Caco-2 (cell line): ENCODE measurements at regions not wholly inside any gene's neighbourhood (a gene's known extent, or its start where the extent isn't known, plus 50 kb on each side); places are given as distances from the start of the nearest gene placed in this dataset.

ENCODE experiments used
- BruUV-seq: library from RNA; stranded (reverse); fragments of 400-500 nt; replicated peaks from 2 replicates; lab custom pipeline; 2021; lab: Mats Ljungman, UMichigan
- CTCF ChIA-PET: fragments of 300-600 bp; sonication (Branson Sonifier 250); formaldehyde crosslinking; loops from one replicate; lab custom pipeline; 2022; ENCODE audit warnings: antibody characterized with exemption; lab: Charles Lee
- POLR2A ChIA-PET: fragments of 300-600 bp; sonication (Branson Sonifier 250); formaldehyde crosslinking; loops from one replicate; lab custom pipeline; 2022; ENCODE audit warnings: antibody characterized with exemption; lab: Charles Lee
- DNase-seq, 2 experiments: peaks; one replicate each; pipeline versions ENCODE4 v3.0.0 to v3.0.0-alpha.2; 2020 to 2022
- H3K27me3 ChIP-seq: replicated peaks from 2 replicates; pipeline ENCODE4 v1.6.0; 2011; ENCODE audit warnings: low read length; ENCODE audit not compliant: control insufficient read depth, insufficient read depth
- H3K36me3 ChIP-seq: 2 replicates; pipeline ENCODE4 v1.5.1; 2011; ENCODE audit warnings: low read length; ENCODE audit not compliant: control insufficient read depth, insufficient read depth
- H3K4me1 ChIP-seq: fragments of 250-450 bp; sonication (Bioruptor Pico); 2 replicates; pipeline ENCODE4 v1.5.1; 2020; ENCODE audit warnings: mild to moderate bottlenecking
- H3K4me3 ChIP-seq: 2 replicates; pipeline ENCODE4 v1.5.1; 2011; ENCODE audit warnings: low read depth, mild to moderate bottlenecking, control low read depth, low read length
- H3K9me3 ChIP-seq: fragments of 250-450 bp; sonication (Bioruptor Pico); 2 replicates; pipeline ENCODE4 v1.5.1; 2020; ENCODE audit warnings: mild to moderate bottlenecking, moderate library complexity
- H3K27ac Mint-ChIP-seq: one replicate; pipeline ENCODE4 v1.8.0; 2022; ENCODE audit warnings: mixed read lengths; ENCODE audit not compliant: unreplicated experiment
- H3K27me3 Mint-ChIP-seq: one replicate; pipeline ENCODE4 v1.8.0; 2022; ENCODE audit warnings: mixed read lengths; ENCODE audit not compliant: insufficient read depth, unreplicated experiment
- H3K36me3 Mint-ChIP-seq: one replicate; pipeline ENCODE4 v1.8.0; 2022; ENCODE audit warnings: mild to moderate bottlenecking, mixed read lengths; ENCODE audit not compliant: insufficient read depth, unreplicated experiment
- H3K4me1 Mint-ChIP-seq: one replicate; pipeline ENCODE4 v1.8.0; 2022; ENCODE audit warnings: low read depth, mixed read lengths; ENCODE audit not compliant: unreplicated experiment
- H3K4me3 Mint-ChIP-seq: one replicate; pipeline ENCODE4 v1.8.0; 2022; ENCODE audit warnings: mild to moderate bottlenecking, moderate library complexity, mixed read lengths; ENCODE audit not compliant: unreplicated experiment
- H3K9me3 Mint-ChIP-seq: one replicate; pipeline ENCODE4 v1.8.0; 2022; ENCODE audit warnings: mixed read lengths; ENCODE audit not compliant: unreplicated experiment
- CTCF ChIP-seq, 2 experiments: fragments of 200-600 bp in 1 of 2; IDR thresholded peaks; 1 replicate in 1 of 2; 2 replicates in 1 of 2; pipeline versions ENCODE4 v1.5.1 to v1.8.0; 2011 to 2022; ENCODE audit warnings: antibody characterized with exemption in 1 of 2, control low read depth in 1 of 2, inconsistent platforms in 1 of 2, low read depth in 1 of 2, low read length in 1 of 2, mild to moderate bottlenecking in 1 of 2, moderate library complexity in 1 of 2; ENCODE audit not compliant: insufficient read depth in 1 of 2, severe bottlenecking in 1 of 2, unreplicated experiment in 1 of 2
- intact Hi-C: fragments of 100-400 bp; cut with micrococcal nuclease; formaldehyde crosslinking; loops from one replicate; pipeline ENCODE4 v1.10.0; 2022; ENCODE audit not compliant: unreplicated experiment

- Histone ChIP-seq H3K9me3 (no peaks in the 10 kb centered on the region), H3K4me3 (no peak overlapping the region), H3K36me3 (no peaks in the 10 kb centered on the region), H3K4me1 (peaks cover 16% of the 10 kb centered on the region; the same call in 1 of the 2 replicates), H3K27me3 (no peaks in the 10 kb centered on the region)
- H3K4me1 Mint-ChIP-seq: peaks cover 11% of the 10 kb centered on the region
- BruUV-seq: no TSS peak
- no peaks in the 10 kb centered on the region for H3K27me3 Mint-ChIP-seq
- intact Hi-C loops: loop anchor here (10.0 kb wide), 1 partner anchor 324 kb away; no protein-coding TSS in a partner anchor
- no peak for DNase-seq
- no peaks in the 10 kb centered on the region for H3K36me3 Mint-ChIP-seq
- no peaks in the 10 kb centered on the region for H3K9me3 Mint-ChIP-seq
- ChIA-PET POLR2A (no interaction called here), CTCF (no interaction called here)
- H3K27ac Mint-ChIP-seq: no peak overlapping the region
- no peak for TF ChIP-seq CTCF (IDR thresholded peaks at IDR 0.05; ENCODE audit: insufficient read depth in 1 of 2, low read depth in 1 of 2, low read length in 1 of 2, severe bottlenecking in 1 of 2, unreplicated experiment in 1 of 2)
- H3K4me3 Mint-ChIP-seq: no peak overlapping the region
Observed at GRCh38 chr6:155648301-155648700, 192.7 kb upstream of the NOX3 start.

- Histone ChIP-seq H3K9me3 (no peaks in the 10 kb centered on the region), H3K27me3 (no peaks in the 10 kb centered on the region), H3K4me1 (peaks cover 16% of the 10 kb centered on the region; the same call in 1 of the 2 replicates), H3K36me3 (no peaks in the 10 kb centered on the region), H3K4me3 (no peak overlapping the region)
- BruUV-seq: no TSS peak
- Mint-ChIP-seq H3K36me3 (peaks cover 5% of the 10 kb centered on the region), H3K27me3 (no peaks in the 10 kb centered on the region), H3K4me3 (peak overlapping the region; percentile 2), H3K4me1 (peaks cover 11% of the 10 kb centered on the region), H3K27ac (peak overlapping the region; percentile 23), H3K9me3 (no peaks in the 10 kb centered on the region)
- POLR2A ChIA-PET: no interaction called here
- intact Hi-C loops: loop anchor here (10.0 kb wide), 1 partner anchor 323 kb away; no protein-coding TSS in a partner anchor
- DNase-seq: peak in 1 of 2 experiments; percentile 10
- no peak for TF ChIP-seq CTCF (IDR thresholded peaks at IDR 0.05; ENCODE audit: insufficient read depth in 1 of 2, low read depth in 1 of 2, low read length in 1 of 2, severe bottlenecking in 1 of 2, unreplicated experiment in 1 of 2)
- CTCF ChIA-PET: no interaction called here
Observed at GRCh38 chr6:155647354-155647753, 191.7 kb upstream of the NOX3 start.

- no peak for TF ChIP-seq CTCF (IDR thresholded peaks at IDR 0.05; ENCODE audit: insufficient read depth in 1 of 2, low read depth in 1 of 2, low read length in 1 of 2, severe bottlenecking in 1 of 2, unreplicated experiment in 1 of 2)
- Histone ChIP-seq H3K4me1 (peaks cover 16% of the 10 kb centered on the region; the same call in 1 of the 2 replicates), H3K27me3 (no peaks in the 10 kb centered on the region), H3K36me3 (no peaks in the 10 kb centered on the region), H3K9me3 (no peaks in the 10 kb centered on the region), H3K4me3 (no peak overlapping the region)
- Mint-ChIP-seq H3K36me3 (peaks cover 5% of the 10 kb centered on the region), H3K9me3 (no peaks in the 10 kb centered on the region), H3K27me3 (no peaks in the 10 kb centered on the region), H3K4me3 (no peak overlapping the region), H3K27ac (no peak overlapping the region), H3K4me1 (peaks cover 11% of the 10 kb centered on the region)
- BruUV-seq: no TSS peak
- CTCF ChIA-PET: no interaction called here
- intact Hi-C loops: loop anchor here (10.0 kb wide), 1 partner anchor 322 kb away; no protein-coding TSS in a partner anchor
- no peak for DNase-seq
- POLR2A ChIA-PET: no interaction called here
Observed at GRCh38 chr6:155646443-155646842, 190.8 kb upstream of the NOX3 start.
